B cell (primary cell): ENCODE measurements at regions not wholly inside any gene's neighbourhood (a gene's known extent, or its start where the extent isn't known, plus 50 kb on each side); places are given as distances from the start of the nearest gene placed in this dataset.

Experiments used
- ATAC-seq: fragments of 200-7000 bp; cut with Tn5 transposase; one replicate; pipeline ENCODE4 v1.10.0; 2021; ENCODE audit warnings: low read depth, mild to moderate bottlenecking, moderate number of reproducible peaks, moderate library complexity
- CTCF ChIA-PET: fragments of 350-600 bp; sonication (Branson Sonifier 250); formaldehyde crosslinking; loops from one replicate; lab custom pipeline; 2021; ENCODE audit warnings: antibody characterized with exemption, inconsistent platforms; lab: Charles Lee
- POLR2A ChIA-PET: fragments of 350-600 bp; sonication (Branson Sonifier 250); formaldehyde crosslinking; loops from one replicate; lab custom pipeline; 2021; ENCODE audit warnings: antibody characterized with exemption; lab: Charles Lee
- DNase-seq: peaks from one replicate; pipeline ENCODE4 v3.0.0; 2013
- H2AFZ ChIP-seq: 2 replicates; pipeline ENCODE4 v1.6.1; 2012; ENCODE audit warnings: mild to moderate bottlenecking, low read depth, low read length; ENCODE audit not compliant: insufficient read depth, poor library complexity, severe bottlenecking
- H3K27ac ChIP-seq, 2 donors: 1 replicate in 1 of 2; 2 replicates in 1 of 2; pipeline ENCODE4 v1.5.1; 2012 to 2013; ENCODE audit warnings: low read length in 2 of 2, mild to moderate bottlenecking in 2 of 2, moderate library complexity in 1 of 2
- H3K27me3 ChIP-seq, 4 experiments: fragments of 200-600 bp in 1 of 4; sonication (generic) in 1 of 4; replicated peaks in 1 of 4; 1 replicate in 2 of 4; 2 replicates in 2 of 4; pipeline versions ENCODE4 v1.6.1 to v1.7.0; 2013 to 2016; ENCODE audit warnings: low read length in 3 of 4, mild to moderate bottlenecking in 2 of 4, mixed read lengths in 1 of 4, moderate library complexity in 1 of 4; ENCODE audit not compliant: insufficient read depth in 4 of 4, control insufficient read depth in 3 of 4; ENCODE audit errors: control extremely low read depth in 1 of 4
- H3K36me3 ChIP-seq, 2 experiments: replicated peaks in 1 of 2; 1 replicate in 1 of 2; 2 replicates in 1 of 2; pipeline versions ENCODE4 v1.6.1 to v1.7.1; 2013; ENCODE audit warnings: low read length in 1 of 2; ENCODE audit not compliant: insufficient read depth in 2 of 2, control insufficient read depth in 1 of 2; ENCODE audit errors: control extremely low read depth in 1 of 2, extremely low read depth in 1 of 2
- H3K4me1 ChIP-seq, 2 donors: fragments of 200-600 bp in 1 of 2; sonication (generic) in 1 of 2; 1 replicate in 1 of 2; 2 replicates in 1 of 2; pipeline versions ENCODE4 v1.5.1 to v1.6.1; 2013 to 2017; ENCODE audit warnings: low read length in 2 of 2; ENCODE audit not compliant: control insufficient read depth in 2 of 2, insufficient read depth in 2 of 2
- H3K4me2 ChIP-seq: replicated peaks from 2 replicates; pipeline ENCODE3; 2012; ENCODE audit warnings: mild to moderate bottlenecking, low read depth, low read length; ENCODE audit not compliant: poor library complexity, severe bottlenecking
- H3K4me3 ChIP-seq, 5 experiments: fragments of 200-600 bp in 1 of 5; sonication (generic) in 1 of 5; 1 replicate in 3 of 5; 2 replicates in 2 of 5; pipeline versions ENCODE4 v1.5.1 to v1.7.0; 2011 to 2016; ENCODE audit warnings: low read length in 4 of 5, mild to moderate bottlenecking in 4 of 5, low read depth in 2 of 5, control low read depth in 1 of 5, moderate library complexity in 1 of 5; ENCODE audit not compliant: insufficient read depth in 1 of 5; ENCODE audit errors: control extremely low read depth in 1 of 5, extremely low read depth in 1 of 5
- H3K79me2 ChIP-seq: fragments of 200-600 bp; sonication (generic); one replicate; pipeline ENCODE4 v1.6.0; 2016; ENCODE audit warnings: low read length; ENCODE audit not compliant: control insufficient read depth, insufficient read depth
- H3K9ac ChIP-seq: fragments of 200-600 bp; sonication (generic); 2 replicates; pipeline ENCODE4 v1.6.1; 2017; ENCODE audit warnings: mild to moderate bottlenecking, low read length, moderate library complexity
- H3K9me3 ChIP-seq, 3 donors: one replicate each; pipeline versions ENCODE4 v1.6.1 to v1.7.1; 2013; ENCODE audit warnings: low read length in 2 of 3; ENCODE audit not compliant: control insufficient read depth in 2 of 3, insufficient read depth in 1 of 3; ENCODE audit errors: control extremely low read depth in 1 of 3
- H4K20me1 ChIP-seq: 2 replicates; pipeline ENCODE4 v1.6.0; 2012; ENCODE audit warnings: mild to moderate bottlenecking, low read length; ENCODE audit not compliant: insufficient read depth, control insufficient read depth, poor library complexity, severe bottlenecking
- H3K27ac Mint-ChIP-seq: one replicate; pipeline ENCODE4 v1.8.0; 2021; ENCODE audit warnings: mixed read lengths
- H3K27me3 Mint-ChIP-seq: one replicate; pipeline ENCODE4 v1.8.0; 2021; ENCODE audit warnings: mixed read lengths
- H3K4me1 Mint-ChIP-seq: one replicate; pipeline ENCODE4 v1.8.0; 2021; ENCODE audit warnings: mixed read lengths
- H3K4me3 Mint-ChIP-seq: one replicate; pipeline ENCODE4 v1.8.0; 2021; ENCODE audit warnings: mixed read lengths
- H3K9me3 Mint-ChIP-seq: one replicate; pipeline ENCODE4 v1.8.0; 2022; ENCODE audit warnings: mixed read lengths; ENCODE audit not compliant: insufficient read depth
- CTCF ChIP-seq: fragments of 200-600 bp; IDR thresholded peaks from one replicate; pipeline ENCODE4 v1.8.0; 2022; ENCODE audit warnings: antibody characterized with exemption, mild to moderate bottlenecking
- EZH2 ChIP-seq: IDR thresholded peaks from 2 replicates; pipeline ENCODE4 v1.6.1; 2012; ENCODE audit warnings: borderline replicate concordance, low read depth, mild to moderate bottlenecking, moderate library complexity, low read length; ENCODE audit not compliant: insufficient read depth, poor library complexity, severe bottlenecking
- WGBS: methylation state at CpG from one replicate; pipeline ENCODE4 v1.1.5; 2013; ENCODE audit warnings: missing lambda C conversion rate; ENCODE audit not compliant: insufficient coverage; 5-methylcytosine and 5-hydroxymethylcytosine counted together
- intact Hi-C: fragments of 100-400 bp; cut with micrococcal nuclease; formaldehyde crosslinking; loops from one replicate; pipeline ENCODE4 v1.10.0; 2022

- no peak overlapping the region for H3K4me3 Mint-ChIP-seq
- Histone ChIP-seq H2AFZ (no peak overlapping the region), H3K36me3 (no peaks in the 10 kb centered on the region), H3K79me2 (no peaks in the 10 kb centered on the region), H3K4me3 (no peak overlapping the region), H3K4me1 (no peaks in the 10 kb centered on the region), H3K9me3 (no peaks in the 10 kb centered on the region), H3K4me2 (no peak overlapping the region), H4K20me1 (no peaks in the 10 kb centered on the region), H3K27me3 (no peaks in the 10 kb centered on the region), H3K27ac (no peak overlapping the region), H3K9ac (no peak overlapping the region)
- no peak for ATAC-seq
- ChIA-PET POLR2A (no interaction called here), CTCF (no interaction called here)
- H3K4me1 Mint-ChIP-seq: no peaks in the 10 kb centered on the region
- H3K27me3 Mint-ChIP-seq: no peaks in the 10 kb centered on the region
- TF ChIP-seq CTCF (no peak), EZH2 (no peak)
- peaks cover 2% of the 10 kb centered on the region for H3K9me3 Mint-ChIP-seq
- H3K27ac Mint-ChIP-seq: no peak overlapping the region
- intact Hi-C loops: no loop called here
- no CpG with 5 or more reads among the region's 2 CpGs for WGBS
- DNase-seq: no peak
Observed at GRCh38 chr4:132707955-132708354, 441.1 kb upstream of the PCDH10 start.

- no CpG with 5 or more reads among the region's 1 CpG for WGBS
- Histone ChIP-seq H3K36me3 (no peaks in the 10 kb centered on the region), H3K4me3 (no peak overlapping the region), H4K20me1 (no peaks in the 10 kb centered on the region), H3K9ac (no peak overlapping the region), H3K4me2 (no peak overlapping the region), H2AFZ (no peak overlapping the region), H3K9me3 (no peaks in the 10 kb centered on the region), H3K27me3 (no peaks in the 10 kb centered on the region), H3K27ac (no peak overlapping the region), H3K4me1 (no peaks in the 10 kb centered on the region), H3K79me2 (no peaks in the 10 kb centered on the region)
- intact Hi-C loops: no loop called here
- H3K4me1 Mint-ChIP-seq: no peaks in the 10 kb centered on the region
- DNase-seq (no peak), ATAC-seq (no peak)
- TF ChIP-seq EZH2: no peak
- TF ChIP-seq CTCF: no peak
- H3K27me3 Mint-ChIP-seq: no peaks in the 10 kb centered on the region
- no peak overlapping the region for H3K27ac Mint-ChIP-seq
- H3K4me3 Mint-ChIP-seq: no peak overlapping the region
- peaks cover 2% of the 10 kb centered on the region for H3K9me3 Mint-ChIP-seq
- CTCF ChIA-PET: interaction anchor here (0.7 kb wide), 1 partner anchor 11 kb away, joined by 3 read pairs; no protein-coding TSS in a partner anchor
- POLR2A ChIA-PET: no interaction called here
Observed at GRCh38 chr4:132709056-132709455, 440.0 kb upstream of the PCDH10 start.
